IPS-NIHi7 (cell line): ENCODE measurements at regions not wholly inside any gene's neighbourhood (a gene's known extent, or its start where the extent isn't known, plus 50 kb on each side); places are given as distances from the start of the nearest gene placed in this dataset.

ENCODE experiments used
- DNase-seq: peaks from one replicate; pipeline ENCODE4 v3.0.0; 2012; ENCODE audit warnings: mixed read lengths; ENCODE audit errors: extremely low spot score

DNA sequence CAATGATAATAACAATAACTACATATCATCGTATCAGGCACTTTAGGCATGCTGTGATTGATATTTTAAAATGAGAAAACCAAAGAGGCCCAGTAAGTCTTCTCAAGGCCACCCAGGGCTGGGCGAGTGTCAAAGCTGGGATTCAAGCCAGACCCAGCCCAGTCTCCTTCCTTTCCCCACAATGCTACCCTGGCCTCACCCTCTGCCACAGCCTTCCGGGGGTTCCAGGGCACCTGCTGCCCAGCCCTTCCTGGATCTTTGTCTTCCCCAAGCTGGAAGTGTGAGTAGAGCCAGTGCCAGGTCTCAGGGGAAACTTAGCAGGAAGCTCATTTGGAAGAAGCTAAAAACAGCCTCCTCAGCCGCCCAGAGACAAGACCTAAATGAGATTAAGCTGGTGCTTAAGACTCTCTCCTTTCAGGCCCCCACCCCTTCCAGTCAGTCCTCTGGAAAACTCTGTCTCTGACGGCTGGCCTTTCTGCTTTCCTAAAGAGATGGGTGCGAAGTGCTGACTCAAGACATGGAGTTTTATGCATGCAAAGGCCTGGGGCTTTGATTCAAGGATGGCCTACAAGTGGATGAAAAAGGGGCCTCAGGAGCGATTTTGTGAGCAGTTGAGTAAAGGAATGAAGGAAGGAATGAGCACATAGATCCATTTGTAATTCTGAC lies 184.2 kb downstream of the KCNA5 start:
- no peak for DNase-seq

DNA sequence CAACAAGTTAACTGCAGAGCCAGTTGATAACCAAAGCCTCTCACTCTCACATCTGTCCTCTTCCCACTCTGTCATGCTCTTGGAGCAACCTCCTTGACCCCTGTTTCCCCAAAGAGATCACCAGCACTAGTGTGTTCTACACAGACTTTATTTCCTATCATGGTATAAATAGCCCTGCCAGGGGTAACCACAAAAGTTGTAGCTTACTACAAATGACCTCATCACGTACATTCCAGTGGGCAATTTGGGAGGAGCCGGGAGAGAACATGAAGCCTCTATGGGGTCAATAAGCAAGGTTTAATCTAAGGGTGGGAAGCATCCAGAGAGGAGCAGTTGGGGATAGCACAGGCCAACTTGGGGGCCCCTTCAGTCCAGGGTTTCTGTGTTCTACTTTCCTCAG lies 186.5 kb downstream of the KCNA5 start:
- no peak for DNase-seq

DNA sequence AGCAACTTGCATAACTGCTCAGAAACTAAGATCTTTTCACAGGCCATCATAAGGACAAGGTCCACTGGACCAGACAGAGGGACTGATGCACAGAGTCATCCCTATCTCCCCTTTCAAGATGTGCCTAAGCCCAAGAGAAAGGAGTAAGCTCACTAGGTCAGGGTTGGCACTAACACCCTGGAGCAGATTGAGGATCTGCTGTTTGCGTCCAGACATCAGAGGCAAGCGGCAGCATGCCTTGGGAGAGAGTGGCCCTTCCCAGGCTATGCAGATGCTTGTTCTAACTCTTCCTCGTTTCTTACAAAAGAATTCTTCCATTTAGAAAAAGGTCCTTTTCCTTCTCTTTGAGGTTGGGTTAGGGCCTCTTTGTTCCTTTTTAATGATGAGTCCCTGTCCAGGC lies 187.2 kb downstream of the KCNA5 start:
- no peak for DNase-seq

DNA sequence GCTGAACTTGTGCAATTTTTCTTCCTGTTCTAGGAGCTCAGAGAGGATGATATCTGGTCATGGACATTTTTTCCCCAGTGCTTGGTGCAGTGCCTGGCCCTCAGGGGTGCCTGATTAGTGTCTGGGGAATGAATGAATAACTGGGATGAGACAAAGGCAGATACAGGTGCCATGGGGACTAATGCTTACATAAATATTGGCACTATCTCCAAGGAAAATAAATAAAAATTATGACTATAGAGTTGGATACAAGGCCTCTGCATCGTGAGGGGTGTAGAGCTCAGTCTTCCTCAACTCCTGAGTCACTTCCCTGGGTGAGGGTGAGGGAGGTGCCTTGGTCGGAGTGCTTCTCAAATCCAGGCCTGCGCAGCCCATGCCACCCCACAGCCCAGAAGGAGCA lies 188.6 kb downstream of the KCNA5 start:
- no peak for DNase-seq

DNA sequence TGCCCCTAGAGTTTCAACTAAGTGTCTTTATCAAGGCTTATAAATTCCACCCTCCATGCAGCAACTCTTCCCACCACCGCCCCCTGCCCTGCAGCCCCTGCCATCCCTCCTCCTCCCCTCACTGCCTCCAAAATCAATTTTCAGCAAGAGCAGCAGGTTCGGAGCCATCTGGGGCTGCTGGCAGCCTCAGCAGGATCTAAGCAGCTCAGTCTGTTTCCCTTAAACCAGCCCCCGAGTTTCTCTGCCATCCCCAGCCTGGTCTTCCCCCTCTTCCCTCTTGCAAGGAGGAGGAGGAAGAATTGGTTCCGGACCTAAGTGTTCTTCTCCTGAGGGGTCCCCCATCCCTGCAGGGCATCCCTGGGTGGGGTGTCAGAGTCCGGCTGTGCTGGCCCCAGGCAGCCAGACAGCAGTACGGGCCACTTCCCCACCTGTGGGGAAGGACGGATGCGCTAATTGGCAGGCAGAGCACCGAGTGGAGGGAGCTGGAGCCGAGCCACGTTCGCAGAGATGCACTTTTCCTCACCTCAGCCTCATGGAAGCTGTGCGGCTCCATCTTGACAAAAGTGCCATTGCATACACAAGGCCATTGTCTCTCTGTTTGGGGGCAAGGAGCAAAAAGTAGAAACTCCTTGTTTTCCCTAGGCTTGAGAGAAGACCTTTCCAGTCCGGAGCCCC lies 189.3 kb downstream of the KCNA5 start:
- DNase-seq = no peak

DNA sequence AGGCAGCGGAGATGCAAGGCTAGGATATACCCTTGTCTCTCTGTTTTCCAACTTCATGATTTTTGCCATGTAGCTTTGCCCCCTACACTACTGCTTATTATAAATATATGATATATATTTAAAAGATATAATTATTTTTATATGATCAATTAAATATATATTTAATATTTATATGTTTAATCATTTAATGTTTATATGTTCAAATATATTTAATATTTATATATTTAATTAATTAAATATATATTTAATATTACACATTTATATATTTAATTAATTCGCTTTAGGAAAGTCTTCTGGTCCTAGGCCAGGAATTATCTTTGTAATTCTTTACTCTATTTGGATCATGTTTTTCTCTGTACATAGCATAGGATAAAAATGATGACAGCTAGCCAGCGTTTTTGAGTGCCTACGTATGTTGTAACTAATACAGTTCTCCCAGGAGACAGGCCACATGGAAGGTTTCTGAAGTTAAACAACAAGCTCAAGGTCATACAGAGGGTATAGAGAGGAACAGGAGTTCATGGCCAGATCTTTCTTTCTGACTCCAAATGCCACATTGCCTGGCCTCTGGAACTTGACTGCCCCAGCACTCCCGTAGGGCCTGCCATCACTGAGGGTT lies 192.5 kb downstream of the KCNA5 start:
- DNase-seq = no peak

DNA sequence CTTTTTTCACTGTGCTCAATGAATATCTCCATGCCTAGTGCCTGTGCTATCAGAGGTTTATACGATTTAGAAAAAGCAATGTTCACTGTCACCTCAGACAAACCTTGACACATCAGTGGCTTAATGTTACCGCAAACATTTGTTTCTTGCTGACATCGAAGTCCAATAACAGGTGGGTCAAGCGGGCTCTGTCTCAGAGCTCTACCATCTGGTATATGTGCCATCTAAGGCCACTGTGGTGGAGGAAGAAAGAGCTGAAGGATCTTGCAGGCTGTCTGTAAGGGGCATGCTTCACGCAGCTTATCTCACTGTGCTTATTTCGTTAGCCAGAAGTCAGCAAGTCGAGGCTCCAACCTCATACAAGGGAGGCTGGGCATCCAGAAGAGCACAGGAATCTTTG lies 189.5 kb upstream of the NTF3 start:
- no peak for DNase-seq

DNA sequence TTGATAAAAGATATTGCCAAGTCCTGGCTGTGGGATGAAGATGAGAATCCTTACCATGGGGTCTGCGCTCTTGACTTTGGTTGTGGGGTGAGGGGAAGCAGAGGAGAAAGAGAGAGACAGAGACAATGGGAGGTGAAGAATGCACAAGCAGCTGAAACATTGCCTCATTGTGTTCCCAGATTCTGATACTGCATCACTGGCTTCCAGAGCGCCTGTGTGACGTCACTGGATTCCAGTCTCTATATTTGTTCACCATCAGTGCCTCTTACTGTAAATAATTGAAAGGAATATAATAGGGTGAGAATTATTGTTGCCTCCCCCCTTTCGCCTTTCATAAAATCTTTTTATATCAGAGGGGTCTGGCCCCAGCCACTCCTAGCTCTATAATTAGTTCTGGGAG lies 188.9 kb upstream of the NTF3 start:
- DNase-seq = no peak

DNA sequence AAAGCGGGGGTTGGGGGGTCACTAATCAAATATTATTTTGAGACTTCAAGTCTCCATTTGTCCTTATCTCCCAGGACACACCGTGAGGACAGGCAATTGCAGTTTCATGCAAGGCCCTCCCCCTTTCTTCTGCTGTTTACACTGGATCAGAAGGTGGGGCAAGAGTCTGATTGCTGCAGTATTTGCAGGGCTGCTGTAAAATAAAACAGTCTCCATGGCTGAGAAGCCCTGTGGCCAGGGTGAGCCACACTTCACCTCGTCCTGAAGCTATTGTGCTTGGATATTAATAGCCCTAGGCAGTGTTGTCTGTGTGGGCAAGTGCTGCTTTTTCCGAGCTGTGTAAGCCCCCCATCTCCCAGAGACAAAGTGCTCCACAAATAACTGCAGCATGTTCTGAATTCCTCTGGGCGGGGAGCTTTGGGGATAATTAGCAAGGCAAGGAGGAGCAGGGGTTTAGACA lies 187.4 kb upstream of the NTF3 start:
- DNase-seq = no peak

DNA sequence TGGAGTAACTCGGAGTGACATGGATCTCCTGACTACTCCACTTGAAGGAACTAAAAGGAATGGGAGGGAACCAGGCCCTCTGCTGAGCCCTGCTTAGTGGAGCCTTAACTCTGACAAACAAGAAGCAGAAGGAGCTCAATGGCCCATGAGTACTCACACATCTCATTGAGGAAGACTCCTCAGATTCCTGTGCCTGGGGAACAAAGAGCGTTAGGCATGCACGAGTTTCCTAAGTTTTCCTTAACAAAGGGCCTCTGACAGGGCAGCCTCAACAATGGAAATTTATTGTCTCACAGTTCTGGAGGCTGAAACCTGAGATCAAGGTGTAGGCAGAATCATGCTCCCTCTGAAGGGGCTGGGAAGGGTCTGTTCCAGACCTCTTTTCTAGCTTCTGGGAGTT lies 185.7 kb upstream of the NTF3 start:
- peak; percentile 60 for DNase-seq

DNA sequence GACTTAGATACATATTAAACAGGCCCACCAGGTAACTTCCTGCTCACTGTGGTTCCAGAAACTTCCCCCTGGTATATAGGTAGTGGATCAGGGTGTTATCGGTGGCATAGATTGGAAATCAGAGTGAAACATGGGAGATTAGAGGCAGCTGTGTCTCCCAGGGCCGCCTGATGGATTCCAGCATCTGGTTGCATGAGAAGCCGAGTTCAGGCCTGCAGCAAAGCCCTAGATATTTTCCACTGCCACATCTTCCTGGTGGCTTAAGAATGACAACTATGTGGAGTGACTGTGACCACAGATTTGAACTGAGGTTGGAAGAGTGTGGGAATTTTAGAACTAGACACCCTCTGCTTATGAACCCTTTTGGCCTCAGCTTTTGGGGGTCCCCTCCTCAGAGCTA lies 184.8 kb upstream of the NTF3 start:
- DNase-seq = no peak

DNA sequence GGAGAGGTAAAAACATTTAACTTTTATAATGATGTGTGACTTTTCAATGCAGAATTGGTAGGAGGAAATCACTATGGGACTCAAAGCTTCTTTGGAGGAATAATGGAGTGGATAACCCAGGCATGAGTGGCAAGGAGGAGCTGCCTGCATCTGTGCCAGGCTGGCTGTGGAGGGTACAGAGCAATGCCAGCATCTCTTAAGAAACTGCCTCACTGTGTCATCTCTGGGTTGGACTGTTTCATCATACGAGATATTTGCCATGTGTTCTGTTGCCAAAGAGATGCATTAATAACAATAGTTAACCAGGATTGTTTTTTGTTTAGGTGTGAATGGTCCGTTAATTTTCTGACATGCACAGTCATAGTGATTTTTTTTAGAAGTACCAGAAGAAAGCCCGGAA lies 183.7 kb upstream of the NTF3 start:
- no peak for DNase-seq

DNA sequence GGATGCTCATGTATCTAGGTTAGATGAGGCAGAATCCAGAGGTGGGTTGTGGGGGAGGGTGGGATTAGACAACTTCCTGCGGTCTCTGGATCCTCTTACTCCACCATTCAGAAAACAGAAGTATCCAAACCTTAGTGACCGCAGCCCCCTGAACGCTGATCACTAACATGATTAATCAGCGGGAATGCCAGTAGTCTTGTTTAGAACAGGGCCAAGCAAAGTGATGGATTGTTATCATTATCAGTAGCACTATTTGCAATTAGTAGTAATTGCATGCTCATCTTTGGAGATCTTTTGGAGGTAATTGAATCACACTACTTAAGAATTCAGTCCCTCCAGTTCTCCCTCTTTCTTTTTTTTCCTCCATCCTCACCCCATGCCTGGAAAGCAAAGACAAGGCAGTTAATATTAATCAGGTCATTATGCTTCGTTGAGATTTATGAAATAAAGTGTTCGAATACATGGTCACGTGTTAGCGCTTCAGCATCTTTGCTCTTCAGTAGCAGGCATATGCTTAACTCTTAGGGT lies 182.8 kb upstream of the NTF3 start:
- DNase-seq = no peak

DNA sequence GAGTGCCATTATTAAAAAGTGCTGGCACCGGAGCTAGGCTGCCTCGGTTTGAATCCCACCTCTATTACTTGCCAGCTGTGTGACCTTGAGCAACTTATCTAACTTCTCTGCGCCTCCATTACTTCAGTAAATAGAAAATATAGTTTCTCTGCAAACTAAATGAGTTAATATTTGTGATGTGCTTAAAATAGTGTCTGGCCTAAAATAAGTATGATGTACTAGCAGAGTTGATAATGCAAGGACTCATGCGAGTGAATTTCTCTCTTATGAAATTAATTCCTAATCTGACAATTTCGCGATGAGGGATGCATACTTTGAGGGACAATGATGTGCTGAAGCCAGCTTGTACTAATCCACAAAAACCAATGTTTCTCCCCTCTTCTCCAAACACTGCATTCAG lies 180.8 kb upstream of the NTF3 start:
- DNase-seq = no peak

DNA sequence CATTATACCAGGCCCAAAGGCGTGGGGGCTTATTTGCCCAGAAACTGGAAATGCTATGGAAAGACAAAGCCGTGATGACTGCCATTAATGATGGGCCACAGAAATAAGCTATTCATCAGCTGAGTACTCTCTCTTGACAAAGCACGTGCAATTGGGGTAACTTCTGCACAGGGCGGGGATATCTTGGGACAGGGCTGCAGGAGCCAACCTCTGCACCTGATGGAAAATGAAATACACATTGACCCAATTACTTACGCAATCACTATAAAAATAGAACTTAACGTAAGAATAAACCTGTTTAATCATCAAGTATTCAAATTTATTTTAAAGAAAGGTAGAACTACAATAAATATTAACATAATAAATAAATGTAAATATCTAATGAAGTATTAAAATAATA lies 180.1 kb upstream of the NTF3 start:
- no peak for DNase-seq

DNA sequence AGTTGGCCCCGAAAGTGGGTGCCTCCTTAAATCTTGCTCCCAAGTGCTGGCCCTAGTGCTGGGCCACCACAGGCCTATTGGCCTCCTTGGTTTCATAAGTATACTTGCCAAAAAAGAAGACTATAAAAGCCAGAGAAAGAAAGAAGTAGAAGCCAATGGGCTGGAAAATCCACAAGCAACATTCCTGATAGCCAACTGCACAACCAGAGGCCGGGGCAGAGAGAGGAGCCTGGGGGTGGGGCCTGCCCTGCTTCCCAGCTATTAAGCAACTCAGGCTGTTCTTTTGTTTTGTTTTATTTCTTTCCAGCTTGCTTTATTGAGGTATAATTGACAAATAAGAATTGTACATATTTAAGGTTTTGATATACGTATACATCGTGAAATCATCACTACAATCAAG lies 177.2 kb upstream of the NTF3 start:
- no peak for DNase-seq

DNA sequence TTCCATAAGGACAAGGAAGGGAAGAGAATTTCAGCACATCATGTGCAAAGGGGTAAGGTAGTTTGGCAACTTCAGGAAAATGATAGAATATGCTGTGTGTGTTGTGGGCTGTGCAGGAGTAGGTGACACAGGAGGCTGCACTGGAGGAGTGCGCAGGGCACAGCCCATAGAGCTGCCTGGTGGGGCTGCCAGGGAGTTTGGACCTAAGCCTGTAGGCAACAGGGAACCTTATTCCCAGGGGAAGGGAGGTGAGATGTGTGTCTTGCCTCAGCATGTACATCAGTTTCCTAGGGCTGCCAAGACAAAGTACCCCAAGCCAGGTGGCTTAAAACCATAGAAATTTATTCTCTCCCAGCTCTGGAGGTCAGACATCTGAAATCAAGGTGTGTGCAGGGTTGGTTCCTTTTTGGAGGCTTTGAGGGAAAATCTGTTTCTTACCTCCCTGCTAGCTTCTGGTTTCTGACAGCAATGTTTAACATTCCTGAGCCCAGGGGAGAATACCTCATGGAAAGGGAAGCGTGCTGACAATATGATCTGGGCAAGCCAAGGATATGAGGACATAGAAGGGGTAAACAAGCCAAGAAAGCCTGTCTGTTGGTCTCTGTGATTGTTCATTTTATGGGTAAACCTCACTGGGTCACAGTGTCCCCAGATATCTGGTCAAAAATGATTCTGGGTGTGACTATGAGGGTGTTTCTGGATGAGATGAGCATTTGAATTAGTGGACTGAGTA lies 174.0 kb upstream of the NTF3 start:
- no peak for DNase-seq

DNA sequence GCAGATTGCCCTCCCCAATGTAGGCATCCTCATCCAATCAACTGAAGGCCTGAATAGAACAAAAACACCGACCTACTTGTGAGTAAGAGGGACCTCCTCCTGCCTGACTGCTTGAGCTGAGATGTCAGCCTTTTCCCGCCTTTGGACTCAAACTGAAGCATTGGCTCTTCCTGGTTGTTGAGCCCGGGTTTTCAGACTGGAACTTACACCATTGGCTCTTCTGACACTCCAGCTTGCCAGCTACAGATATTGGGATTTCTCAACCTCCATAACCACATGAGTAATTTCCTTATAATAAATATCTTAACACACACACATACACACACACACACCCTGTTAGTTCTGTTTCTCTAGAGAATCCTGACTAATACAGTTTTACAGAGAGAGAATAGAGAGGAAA lies 173.4 kb upstream of the NTF3 start:
- DNase-seq = no peak

DNA sequence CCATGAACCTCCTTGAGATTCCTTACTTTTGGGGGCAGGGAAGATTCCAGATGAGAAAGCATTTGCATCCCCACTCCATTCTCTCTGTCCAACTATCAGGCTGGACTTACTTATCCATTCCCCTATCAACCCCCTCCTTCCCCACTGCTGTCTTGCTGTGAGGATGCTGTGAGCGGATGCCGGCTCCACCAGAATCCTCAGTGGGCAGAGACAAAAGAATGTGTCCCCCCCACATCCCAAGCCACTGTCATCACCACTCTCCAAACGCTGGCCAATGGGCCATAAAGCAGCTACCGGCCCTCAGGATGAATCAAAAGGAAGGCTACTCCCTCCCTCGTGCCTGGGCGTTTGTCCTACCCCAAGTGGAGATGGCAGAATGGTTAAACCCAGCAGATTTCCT lies 173.0 kb upstream of the NTF3 start:
- no peak for DNase-seq

DNA sequence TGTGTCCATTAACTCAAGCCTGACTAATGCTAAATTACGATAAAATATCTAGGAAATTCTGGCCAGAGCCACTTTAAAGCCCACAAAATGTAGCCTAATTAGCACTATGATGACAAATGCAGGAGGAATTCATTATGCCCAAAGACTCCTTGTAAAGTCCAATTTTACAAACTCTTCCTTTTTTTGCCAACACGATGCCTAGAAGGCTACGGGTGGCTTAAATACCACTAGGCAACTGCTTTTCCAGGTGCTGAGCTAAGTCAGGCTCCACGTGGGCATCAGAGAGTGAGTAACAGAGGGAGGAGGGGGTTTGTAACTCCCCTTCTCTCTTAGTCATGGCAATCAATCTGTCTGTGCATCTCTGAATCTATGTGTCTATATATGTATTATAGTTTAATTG lies 172.4 kb upstream of the NTF3 start:
- DNase-seq = no peak

DNA sequence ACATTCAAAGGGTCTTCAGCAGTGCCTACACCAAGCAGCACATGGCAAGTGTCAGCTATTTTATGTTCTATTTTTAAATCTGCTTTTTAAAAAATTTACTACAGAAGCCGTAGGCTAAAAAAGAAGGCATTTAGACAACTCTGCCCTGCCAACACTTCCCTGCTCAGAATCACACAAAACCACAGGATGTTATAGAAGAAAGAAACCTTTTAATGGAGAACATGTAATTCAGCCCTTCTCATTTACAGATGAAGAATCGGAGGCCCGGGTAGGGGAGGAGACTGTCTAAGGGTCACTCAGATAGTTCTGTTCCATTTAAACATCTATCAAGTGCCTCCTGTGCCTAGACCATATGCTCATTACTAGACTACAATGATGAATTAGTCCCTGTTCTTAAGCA lies 171.8 kb upstream of the NTF3 start:
- no peak for DNase-seq

DNA sequence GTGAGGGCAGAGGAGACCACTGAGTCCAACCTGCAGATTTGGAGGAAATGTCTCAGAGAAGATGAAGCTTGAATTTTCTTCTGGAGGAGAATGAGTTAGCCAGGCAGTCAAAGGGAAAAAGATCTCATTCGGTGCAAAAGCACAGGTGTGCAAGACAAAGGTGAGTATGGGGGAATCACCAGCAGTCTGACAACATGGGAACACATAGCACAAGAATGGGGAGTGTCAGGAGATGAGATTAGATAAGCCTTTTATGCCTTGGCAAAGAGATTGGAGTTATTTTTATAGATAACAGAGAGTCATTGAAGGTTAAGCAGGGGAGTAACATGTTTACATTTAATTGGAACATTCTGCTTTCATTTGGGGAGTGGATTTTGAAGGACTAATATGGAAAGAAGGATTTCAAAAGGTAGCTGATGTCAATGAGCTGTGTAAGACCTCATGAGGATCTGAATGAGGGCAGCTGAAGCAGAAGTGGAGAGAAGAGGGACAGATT lies 171.3 kb upstream of the NTF3 start:
- DNase-seq = no peak
